GM12875 (cell line): ENCODE measurements at regions not wholly inside any gene's neighbourhood (a gene's known extent, or its start where the extent isn't known, plus 50 kb on each side); places are given as distances from the start of the nearest gene placed in this dataset.

Source experiments
- H3K4me3 ChIP-seq: one replicate; pipeline ENCODE4 v1.5.1; 2011; ENCODE audit warnings: low read depth, low read length, control low read depth
- CTCF ChIP-seq: IDR thresholded peaks from 2 replicates; pipeline ENCODE4 v1.5.1; 2011; ENCODE audit warnings: low read depth, mild to moderate bottlenecking, control low read depth, inconsistent platforms, low read length, moderate library complexity, borderline replicate concordance; ENCODE audit not compliant: insufficient read depth

- TF ChIP-seq CTCF: peak; percentile 58
- no peak overlapping the region for H3K4me3 ChIP-seq
Observed at GRCh38 chr4:26069218-26069617, 155.2 kb downstream of the SMIM20 start.

GRCh38 chr4:26071688-26072087 is 157.7 kb downstream of the SMIM20 start:
- H3K4me3 ChIP-seq: no peak overlapping the region
- TF ChIP-seq CTCF: no peak

- TF ChIP-seq CTCF: no peak
- H3K4me3 ChIP-seq: no peak overlapping the region
Observed at GRCh38 chr4:26073886-26074560, 160.0 kb downstream of the SMIM20 start.

GRCh38 chr4:26074712-26075430 is 160.9 kb downstream of the SMIM20 start:
- no peak for TF ChIP-seq CTCF

GRCh38 chr4:26075583-26075982 is 161.6 kb downstream of the SMIM20 start:
- no peak overlapping the region for H3K4me3 ChIP-seq
- no peak for TF ChIP-seq CTCF

More at GRCh38 chr4:26074712-26075430, 160.9 kb downstream of the SMIM20 start:
- H3K4me3 ChIP-seq: no peak overlapping the region

- TF ChIP-seq CTCF: no peak
- no peak overlapping the region for H3K4me3 ChIP-seq
Observed at GRCh38 chr4:26076000-26076587, 162.1 kb downstream of the SMIM20 start.
